ENCODE measurements at regions not wholly inside any gene's neighbourhood (a gene's known extent, or its start where the extent isn't known, plus 50 kb on each side); places are given as distances from the start of the nearest gene placed in this dataset.

- Histone ChIP-seq H3K27me3 (ENCODE audit: control insufficient read depth, insufficient read depth, low read length) (no peaks in the 10 kb centered on the region), H3K36me3 (ENCODE audit: control insufficient read depth, insufficient read depth, low read length) (no peaks in the 10 kb centered on the region), H3K4me3 (ENCODE audit: low read depth, low read length) (no peak overlapping the region)
- TF ChIP-seq, protein P1, sequence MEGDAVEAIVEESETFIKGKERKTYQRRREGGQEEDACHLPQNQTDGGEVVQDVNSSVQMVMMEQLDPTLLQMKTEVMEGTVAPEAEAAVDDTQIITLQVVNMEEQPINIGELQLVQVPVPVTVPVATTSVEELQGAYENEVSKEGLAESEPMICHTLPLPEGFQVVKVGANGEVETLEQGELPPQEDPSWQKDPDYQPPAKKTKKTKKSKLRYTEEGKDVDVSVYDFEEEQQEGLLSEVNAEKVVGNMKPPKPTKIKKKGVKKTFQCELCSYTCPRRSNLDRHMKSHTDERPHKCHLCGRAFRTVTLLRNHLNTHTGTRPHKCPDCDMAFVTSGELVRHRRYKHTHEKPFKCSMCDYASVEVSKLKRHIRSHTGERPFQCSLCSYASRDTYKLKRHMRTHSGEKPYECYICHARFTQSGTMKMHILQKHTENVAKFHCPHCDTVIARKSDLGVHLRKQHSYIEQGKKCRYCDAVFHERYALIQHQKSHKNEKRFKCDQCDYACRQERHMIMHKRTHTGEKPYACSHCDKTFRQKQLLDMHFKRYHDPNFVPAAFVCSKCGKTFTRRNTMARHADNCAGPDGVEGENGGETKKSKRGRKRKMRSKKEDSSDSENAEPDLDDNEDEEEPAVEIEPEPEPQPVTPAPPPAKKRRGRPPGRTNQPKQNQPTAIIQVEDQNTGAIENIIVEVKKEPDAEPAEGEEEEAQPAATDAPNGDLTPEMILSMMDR (IDR thresholded peaks at IDR 0.05; ENCODE audit: insufficient read depth, low read length, severe bottlenecking): no peak
- DNase-seq (ENCODE audit: low read depth) (no peak), FAIRE-seq (no peak)
Measured at GRCh38 chr10:128803790-128804189, 663.3 kb upstream of the MGMT start.

DNA sequence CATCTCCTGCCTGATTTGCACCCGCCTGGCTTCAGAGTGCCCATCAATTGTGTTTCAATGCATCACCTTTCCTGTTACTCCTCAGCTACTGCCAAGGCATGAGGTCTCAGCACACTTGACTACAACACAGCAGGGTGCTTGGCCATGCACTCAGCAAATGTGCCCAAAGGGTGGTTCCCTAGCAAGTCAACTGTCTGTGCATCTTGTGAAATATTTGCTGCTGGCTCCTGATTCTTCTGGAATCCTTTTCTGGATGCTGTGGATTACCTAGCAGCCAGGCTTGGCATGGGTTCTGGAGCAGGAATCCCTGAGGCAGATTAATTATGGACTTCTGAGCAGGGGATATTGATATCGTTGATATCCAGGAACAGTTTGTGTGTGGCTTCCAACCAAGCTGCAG is 662.6 kb upstream of the MGMT start:
- DNase-seq (ENCODE audit: low read depth): no peak
- FAIRE-seq: no peak
- H3K36me3 ChIP-seq (ENCODE audit: control insufficient read depth, insufficient read depth, low read length): no peaks in the 10 kb centered on the region
- no peaks in the 10 kb centered on the region for H3K27me3 ChIP-seq (ENCODE audit: control insufficient read depth, insufficient read depth, low read length)
- TF ChIP-seq, protein P1 (IDR thresholded peaks at IDR 0.05; ENCODE audit: insufficient read depth, low read length, severe bottlenecking): no peak
- no peak overlapping the region for H3K4me3 ChIP-seq (ENCODE audit: low read depth, low read length)

DNA sequence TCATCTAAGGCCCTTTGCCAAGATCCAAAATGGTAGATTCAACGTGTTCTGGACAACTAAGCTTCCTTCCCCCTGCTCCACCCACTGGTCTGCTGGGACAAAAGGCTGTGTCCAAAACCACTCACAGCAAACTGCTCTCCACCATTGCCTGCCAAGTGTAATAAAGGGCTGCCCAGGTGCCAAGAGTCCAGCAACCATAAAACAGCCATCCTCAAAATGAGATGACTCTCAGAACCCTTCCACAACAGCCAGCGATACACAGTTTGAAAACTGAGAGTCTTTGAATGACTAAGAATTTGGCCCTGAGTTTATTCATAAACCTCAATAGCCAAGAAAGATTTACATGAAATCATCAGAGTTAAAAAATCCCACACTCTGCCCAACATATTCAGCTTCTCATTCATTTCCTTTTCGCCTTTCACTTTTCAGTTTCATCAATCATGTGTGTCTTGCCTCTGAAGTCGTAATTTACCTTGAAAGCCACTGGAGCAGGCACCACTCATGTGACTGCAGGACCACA is 658.1 kb upstream of the MGMT start:
- Histone ChIP-seq H3K36me3 (ENCODE audit: control insufficient read depth, insufficient read depth, low read length) (no peaks in the 10 kb centered on the region), H3K27me3 (ENCODE audit: control insufficient read depth, insufficient read depth, low read length) (no peaks in the 10 kb centered on the region), H3K4me3 (ENCODE audit: low read depth, low read length) (no peak overlapping the region)
- TF ChIP-seq, protein P1 (IDR thresholded peaks at IDR 0.05; ENCODE audit: insufficient read depth, low read length, severe bottlenecking): no peak
- DNase-seq (ENCODE audit: low read depth) (no peak), FAIRE-seq (no peak)

- FAIRE-seq (no peak), DNase-seq (ENCODE audit: low read depth) (no peak)
- TF ChIP-seq, protein P1 (IDR thresholded peaks at IDR 0.05; ENCODE audit: insufficient read depth, low read length, severe bottlenecking): no peak
- no peaks in the 10 kb centered on the region for H3K27me3 ChIP-seq (ENCODE audit: control insufficient read depth, insufficient read depth, low read length)
- H3K4me3 ChIP-seq (ENCODE audit: low read depth, low read length): no peak overlapping the region
- H3K36me3 ChIP-seq (ENCODE audit: control insufficient read depth, insufficient read depth, low read length): no peaks in the 10 kb centered on the region
Measured at GRCh38 chr10:128811511-128811910, 655.5 kb upstream of the MGMT start.

- TF ChIP-seq, protein P1 (IDR thresholded peaks at IDR 0.05; ENCODE audit: insufficient read depth, low read length, severe bottlenecking): no peak
- DNase-seq (ENCODE audit: low read depth) (no peak), FAIRE-seq (no peak)
- H3K36me3 ChIP-seq (ENCODE audit: control insufficient read depth, insufficient read depth, low read length): no peaks in the 10 kb centered on the region
- no peak overlapping the region for H3K4me3 ChIP-seq (ENCODE audit: low read depth, low read length)
- no peaks in the 10 kb centered on the region for H3K27me3 ChIP-seq (ENCODE audit: control insufficient read depth, insufficient read depth, low read length)
Measured at GRCh38 chr10:128812000-128812399, 655.0 kb upstream of the MGMT start.

- FAIRE-seq (no peak), DNase-seq (ENCODE audit: low read depth) (no peak)
- no peaks in the 10 kb centered on the region for H3K27me3 ChIP-seq (ENCODE audit: control insufficient read depth, insufficient read depth, low read length)
- TF ChIP-seq, protein P1 (IDR thresholded peaks at IDR 0.05; ENCODE audit: insufficient read depth, low read length, severe bottlenecking): no peak
- no peaks in the 10 kb centered on the region for H3K36me3 ChIP-seq (ENCODE audit: control insufficient read depth, insufficient read depth, low read length)
- H3K4me3 ChIP-seq (ENCODE audit: low read depth, low read length): no peak overlapping the region
Measured at GRCh38 chr10:128813574-128813973, 653.5 kb upstream of the MGMT start.

Measured in bronchial epithelial cell (primary cell).